Tongue (tissue), 1 donor: ENCODE measurements at regions not wholly inside any gene's neighbourhood (a gene's known extent, or its start where the extent isn't known, plus 50 kb on each side); places are given as distances from the start of the nearest gene placed in this dataset.

ENCODE experiments used
- DNase-seq: peaks from one replicate; pipeline ENCODE4 v3.0.0-alpha.2; 2015

GRCh38 chr5:8322484-8322883, 453.5 kb downstream of the MTRR start:
- DNase-seq = no peak

- DNase-seq = no peak
Observed at GRCh38 chr5:8327016-8327415, 458.1 kb downstream of the MTRR start.

GRCh38 chr5:8329773-8330172, 460.8 kb downstream of the MTRR start:
- no peak for DNase-seq

- no peak for DNase-seq
Observed at GRCh38 chr5:8332666-8333445, 463.9 kb downstream of the MTRR start.

GRCh38 chr5:8333485-8333884, 464.5 kb downstream of the MTRR start:
- DNase-seq = peak; percentile 13

- DNase-seq = no peak
Observed at GRCh38 chr5:8333977-8334376, 465.0 kb downstream of the MTRR start.

- no peak for DNase-seq
Observed at GRCh38 chr5:8340261-8340660, 471.3 kb downstream of the MTRR start.

GRCh38 chr5:8340739-8341344, 471.9 kb downstream of the MTRR start:
- DNase-seq = peak; percentile 9

GRCh38 chr5:8341406-8341805, 472.5 kb downstream of the MTRR start:
- no peak for DNase-seq

- DNase-seq = no peak
Observed at GRCh38 chr5:8347984-8348383, 479.0 kb downstream of the MTRR start.

GRCh38 chr5:8349855-8350254, 480.9 kb downstream of the MTRR start:
- no peak for DNase-seq

GRCh38 chr5:8350644-8351339, 481.8 kb downstream of the MTRR start:
- DNase-seq = no peak

GRCh38 chr5:8355981-8356380, 487.0 kb downstream of the MTRR start:
- no peak for DNase-seq

- DNase-seq = no peak
Observed at GRCh38 chr5:8360012-8360411, 491.1 kb downstream of the MTRR start.

GRCh38 chr5:8362495-8362894, 493.5 kb downstream of the MTRR start:
- DNase-seq = no peak

- DNase-seq = no peak
Observed at GRCh38 chr5:8363138-8363537, 494.2 kb downstream of the MTRR start.

- no peak for DNase-seq
Observed at GRCh38 chr5:8366266-8366665, 497.3 kb downstream of the MTRR start.

- no peak for DNase-seq
Observed at GRCh38 chr5:8376478-8376877, 507.5 kb downstream of the MTRR start.

- no peak for DNase-seq
Observed at GRCh38 chr5:8381972-8382371, 513.0 kb downstream of the MTRR start.

- DNase-seq = no peak
Observed at GRCh38 chr5:8382456-8382855, 513.5 kb downstream of the MTRR start.

GRCh38 chr5:8383616-8384015, 514.7 kb downstream of the MTRR start:
- no peak for DNase-seq

- DNase-seq = no peak
Observed at GRCh38 chr5:8386719-8387288, 517.9 kb downstream of the MTRR start.

- DNase-seq = no peak
Observed at GRCh38 chr5:8391911-8392310, 523.0 kb downstream of the MTRR start.
